NCI-H69 (cell line): ENCODE measurements at regions not wholly inside any gene's neighbourhood (a gene's known extent, or its start where the extent isn't known, plus 50 kb on each side); places are given as distances from the start of the nearest gene placed in this dataset.
"Not testable (repeated sequence)": the region's sequence is repeated elsewhere in the genome, so short reads cannot be mapped to it uniquely, and the experiment has no call there.

ENCODE experiments used
- DNase-seq: peaks from one replicate; lab custom pipeline; 2025; lab: John Stamatoyannopoulos, UW

- no peak for DNase-seq
Observed at GRCh38 chr1:228941666-228942065, 206.4 kb downstream of the RHOU start.

- no peak for DNase-seq
Observed at GRCh38 chr1:228943436-228943835, 208.2 kb downstream of the RHOU start.

- no peak for DNase-seq
Observed at GRCh38 chr1:228944296-228944695, 209.0 kb downstream of the RHOU start.

- no peak for DNase-seq
Observed at GRCh38 chr1:228944935-228945371, 209.7 kb downstream of the RHOU start.

- DNase-seq = no peak
Observed at GRCh38 chr1:228945885-228946284, 210.6 kb downstream of the RHOU start.

- DNase-seq = not testable (repeated sequence)
Observed at GRCh38 chr1:228949617-228950016, 214.3 kb downstream of the RHOU start.

- DNase-seq = no peak
Observed at GRCh38 chr1:228953207-228953606, 217.9 kb downstream of the RHOU start.

GRCh38 chr1:228953808-228954207 is 218.5 kb downstream of the RHOU start:
- DNase-seq = not testable (repeated sequence)

- DNase-seq = no peak
Observed at GRCh38 chr1:228955691-228956090, 220.4 kb downstream of the RHOU start.

- DNase-seq = no peak
Observed at GRCh38 chr1:228956864-228957263, 221.6 kb downstream of the RHOU start.

GRCh38 chr1:228957535-228957934 is 222.3 kb downstream of the RHOU start:
- no peak for DNase-seq

- DNase-seq = no peak
Observed at GRCh38 chr1:228958121-228958520, 222.8 kb downstream of the RHOU start.

GRCh38 chr1:228958741-228959140 is 223.5 kb downstream of the RHOU start:
- DNase-seq = no peak

- no peak for DNase-seq
Observed at GRCh38 chr1:228960705-228961104, 225.4 kb downstream of the RHOU start.

- no peak for DNase-seq
Observed at GRCh38 chr1:228961511-228961910, 226.2 kb downstream of the RHOU start.

GRCh38 chr1:228963795-228964177 is 228.5 kb downstream of the RHOU start:
- DNase-seq = no peak

- no peak for DNase-seq
Observed at GRCh38 chr1:228964178-228965089, 229.2 kb downstream of the RHOU start.

- no peak for DNase-seq
Observed at GRCh38 chr1:228968891-228969606, 233.8 kb downstream of the RHOU start.

GRCh38 chr1:228969953-228970800 is 234.9 kb downstream of the RHOU start:
- no peak for DNase-seq

- no peak for DNase-seq
Observed at GRCh38 chr1:228972576-228972975, 237.3 kb downstream of the RHOU start.

GRCh38 chr1:228974273-228974672 is 239.0 kb downstream of the RHOU start:
- no peak for DNase-seq

- no peak for DNase-seq
Observed at GRCh38 chr1:228975238-228975907, 240.1 kb downstream of the RHOU start.
